ENCODE measurements at regions not wholly inside any gene's neighbourhood (a gene's known extent, or its start where the extent isn't known, plus 50 kb on each side); places are given as distances from the start of the nearest gene placed in this dataset.

DNA sequence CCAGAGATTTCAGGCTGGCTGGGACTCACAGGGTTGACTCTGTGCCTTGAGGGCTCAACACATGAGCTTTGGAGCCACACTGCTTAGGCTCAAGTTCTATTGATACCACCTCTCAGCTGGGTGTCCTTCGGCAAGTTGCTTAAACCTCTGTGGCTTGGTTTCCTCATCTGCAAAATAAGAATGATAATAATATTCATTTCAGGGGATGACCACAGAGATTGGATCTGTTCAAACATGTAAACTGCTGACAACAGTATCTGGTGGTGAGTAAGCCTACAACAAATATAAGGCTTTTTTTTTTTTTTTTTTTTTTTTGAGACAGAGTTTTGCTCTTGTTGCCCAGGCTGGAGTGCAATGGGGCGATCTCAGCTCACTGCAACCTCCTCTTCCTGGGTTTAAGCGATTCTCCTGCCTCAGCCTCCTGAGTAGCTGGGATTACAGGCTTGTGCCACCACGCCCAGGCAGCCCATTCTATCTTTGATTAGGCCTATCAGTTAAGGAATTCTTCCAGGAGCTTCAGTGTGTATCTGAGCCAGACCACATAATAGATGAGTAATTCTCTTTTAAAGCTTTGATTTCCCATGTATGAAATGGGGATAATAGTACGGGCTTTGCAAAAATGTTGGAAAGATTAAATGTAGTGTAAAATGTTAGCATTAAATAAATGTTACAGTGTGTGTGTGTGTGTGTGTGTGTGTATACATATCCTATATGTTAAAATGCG, 437.6 kb downstream of the PRDM2 start:
- Mint-ChIP-seq H3K9me3 (no peaks in the 10 kb centered on the region), H3K4me3 (no peak overlapping the region), H3K27me3 (peaks cover 1% of the 10 kb centered on the region), H3K27ac (no peak overlapping the region), H3K36me3 (no peaks in the 10 kb centered on the region), H3K4me1 (no peaks in the 10 kb centered on the region)

DNA sequence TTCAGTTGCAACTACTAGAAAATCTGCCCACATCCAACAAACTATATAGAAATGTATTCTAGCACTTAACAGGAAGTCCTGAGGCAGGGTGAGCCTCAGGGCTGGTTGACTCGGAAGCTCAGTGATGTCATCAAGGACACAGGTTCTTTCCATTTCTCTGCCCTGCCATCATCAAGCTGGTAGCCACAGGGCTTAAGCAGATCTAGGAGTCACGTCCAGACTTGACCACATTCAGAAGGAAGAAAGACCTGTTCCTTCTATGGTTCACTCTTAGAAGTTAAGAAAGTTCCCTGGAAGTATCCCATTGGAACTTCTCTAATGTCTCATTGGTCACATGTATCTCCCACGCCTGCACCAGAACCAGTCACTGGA, 438.1 kb downstream of the PRDM2 start:
- Mint-ChIP-seq H3K36me3 (no peaks in the 10 kb centered on the region), H3K27ac (no peak overlapping the region), H3K9me3 (no peaks in the 10 kb centered on the region), H3K4me1 (no peaks in the 10 kb centered on the region), H3K4me3 (no peak overlapping the region), H3K27me3 (peaks cover 1% of the 10 kb centered on the region)

DNA sequence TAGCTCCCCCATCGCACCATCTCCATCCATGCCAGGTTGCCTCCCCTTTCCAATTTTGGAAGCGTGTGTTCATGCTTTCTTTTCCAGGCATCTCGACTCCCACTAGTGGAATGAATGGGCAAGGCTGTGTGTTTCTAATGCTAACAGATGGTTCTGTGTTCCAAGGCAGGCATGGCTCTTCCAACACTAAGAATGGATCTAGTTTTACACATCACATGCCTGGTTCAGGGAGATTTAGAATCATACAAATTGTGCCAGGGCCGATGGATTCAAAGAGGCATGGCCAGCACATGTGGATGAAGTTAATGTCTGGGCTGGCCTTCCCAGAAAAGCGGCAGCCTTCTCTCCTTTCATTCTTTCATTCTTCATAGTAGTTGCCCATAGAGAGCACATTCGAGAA, 438.7 kb downstream of the PRDM2 start:
- Mint-ChIP-seq H3K27ac (no peak overlapping the region), H3K9me3 (no peaks in the 10 kb centered on the region), H3K27me3 (peaks cover 2% of the 10 kb centered on the region), H3K4me1 (no peaks in the 10 kb centered on the region), H3K36me3 (no peaks in the 10 kb centered on the region), H3K4me3 (no peak overlapping the region)

DNA sequence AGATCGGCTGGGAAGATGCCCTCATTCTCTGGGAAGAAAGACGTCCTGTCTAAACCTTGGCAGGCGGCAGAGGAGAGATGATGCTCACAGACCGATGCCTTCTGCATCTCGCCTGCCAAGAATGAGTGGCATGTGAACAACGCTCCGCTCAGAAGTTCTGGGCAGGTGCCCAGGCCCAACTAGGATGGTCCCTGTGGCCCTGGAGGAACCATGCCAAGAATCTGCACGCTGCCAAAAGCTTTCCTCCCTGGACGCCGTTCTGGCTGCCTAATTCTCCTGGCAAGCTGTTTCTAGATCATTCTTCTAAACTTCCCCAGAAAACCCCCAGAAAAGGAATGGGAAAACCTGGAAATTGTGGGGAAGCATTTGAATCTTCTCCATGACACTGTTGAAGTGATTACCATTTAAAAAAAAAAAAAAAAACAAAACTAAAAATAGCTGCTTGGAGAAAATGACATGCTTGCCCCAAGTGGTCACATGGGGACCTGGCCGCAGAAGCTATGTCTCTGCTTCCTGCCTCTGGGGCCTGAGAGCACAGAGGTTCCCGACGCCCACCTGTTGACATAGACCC, 440.9 kb downstream of the PRDM2 start:
- H3K27me3 Mint-ChIP-seq = peaks cover 5% of the 10 kb centered on the region
- no peaks in the 10 kb centered on the region for H3K9me3 Mint-ChIP-seq
- no peaks in the 10 kb centered on the region for H3K4me1 Mint-ChIP-seq
- no peaks in the 10 kb centered on the region for H3K36me3 Mint-ChIP-seq
- no peak overlapping the region for H3K27ac Mint-ChIP-seq
- H3K4me3 Mint-ChIP-seq = no peak overlapping the region

DNA sequence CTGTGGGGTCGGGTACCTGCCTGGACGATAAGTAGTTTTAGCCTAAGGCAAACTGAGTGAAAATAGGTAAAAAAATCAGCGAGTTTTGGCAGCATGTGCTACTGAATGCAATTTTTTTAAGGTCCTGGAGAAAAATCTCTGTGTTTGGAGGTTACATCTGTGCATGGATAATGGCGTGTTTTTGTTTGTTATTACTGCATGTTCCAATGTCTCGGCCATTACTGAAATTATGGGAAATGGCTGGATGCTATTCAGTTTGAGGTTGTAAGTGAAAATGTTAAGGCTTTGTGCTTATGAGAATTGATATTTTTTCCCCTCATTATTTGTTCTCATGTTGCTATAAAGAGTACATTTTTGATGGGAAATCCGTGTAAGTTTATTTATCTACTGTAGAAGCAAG, 441.7 kb downstream of the PRDM2 start:
- no peak overlapping the region for H3K27ac Mint-ChIP-seq
- H3K4me3 Mint-ChIP-seq = no peak overlapping the region
- H3K36me3 Mint-ChIP-seq = no peaks in the 10 kb centered on the region
- H3K27me3 Mint-ChIP-seq = peaks cover 5% of the 10 kb centered on the region
- no peaks in the 10 kb centered on the region for H3K4me1 Mint-ChIP-seq
- H3K9me3 Mint-ChIP-seq = no peaks in the 10 kb centered on the region

DNA sequence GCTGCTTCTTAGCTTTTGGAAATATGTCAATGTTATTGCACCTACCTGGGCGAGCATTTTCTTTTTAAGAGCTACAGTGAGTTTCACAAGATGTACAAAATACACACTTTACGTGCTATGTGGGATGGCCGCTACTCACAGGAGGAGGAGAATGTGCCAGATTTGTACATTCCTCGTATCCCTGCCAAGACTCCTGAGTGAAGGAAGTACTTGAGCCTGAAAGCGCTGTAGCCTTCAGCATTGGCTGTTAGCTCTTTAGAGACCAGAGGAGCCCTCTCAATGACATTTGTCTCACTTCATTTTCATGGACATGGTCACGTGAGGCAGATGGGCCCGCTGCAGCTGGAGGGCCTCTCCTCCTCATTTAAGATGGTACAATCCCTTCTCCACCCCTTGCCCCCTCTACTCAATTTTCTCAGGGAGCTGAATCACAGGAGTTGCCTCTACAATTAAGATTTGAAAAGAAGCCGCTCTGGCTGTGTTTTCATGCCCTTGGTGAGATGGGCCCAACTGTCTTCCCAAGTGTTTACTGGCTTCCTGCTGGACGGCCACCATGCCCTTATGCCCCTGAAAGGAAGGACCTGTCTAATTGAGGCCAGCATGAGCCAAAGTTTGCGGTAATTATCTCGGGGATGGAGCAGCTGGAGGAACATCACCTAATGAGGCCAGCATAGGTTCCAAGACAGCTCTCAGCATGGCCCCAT, 442.6 kb downstream of the PRDM2 start:
- Mint-ChIP-seq H3K27me3 (peaks cover 5% of the 10 kb centered on the region), H3K4me3 (no peak overlapping the region), H3K9me3 (no peaks in the 10 kb centered on the region), H3K27ac (no peak overlapping the region), H3K4me1 (no peaks in the 10 kb centered on the region), H3K36me3 (no peaks in the 10 kb centered on the region)

DNA sequence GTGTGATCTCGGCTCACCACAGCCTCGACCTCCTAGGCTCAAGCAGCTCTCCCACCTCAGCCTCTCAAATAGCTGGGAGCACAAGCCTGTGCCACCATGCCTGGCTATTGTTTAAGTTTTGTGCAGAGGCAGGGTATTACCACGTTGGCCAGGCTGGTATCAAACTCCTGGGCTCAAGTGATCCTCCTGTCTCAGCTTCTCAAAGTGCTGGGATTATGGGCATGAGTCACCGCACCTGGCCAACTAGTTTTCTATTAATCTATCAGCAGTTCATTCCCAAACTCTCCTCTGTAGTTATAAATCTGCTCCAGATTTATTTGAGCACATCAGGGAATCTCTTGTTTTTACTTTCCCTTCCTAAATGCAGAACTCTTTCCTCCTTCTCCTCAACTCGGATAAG, 443.8 kb downstream of the PRDM2 start:
- no peak overlapping the region for H3K27ac Mint-ChIP-seq
- no peaks in the 10 kb centered on the region for H3K9me3 Mint-ChIP-seq
- no peak overlapping the region for H3K4me3 Mint-ChIP-seq
- H3K4me1 Mint-ChIP-seq = no peaks in the 10 kb centered on the region
- H3K36me3 Mint-ChIP-seq = no peaks in the 10 kb centered on the region
- peaks cover 6% of the 10 kb centered on the region for H3K27me3 Mint-ChIP-seq

DNA sequence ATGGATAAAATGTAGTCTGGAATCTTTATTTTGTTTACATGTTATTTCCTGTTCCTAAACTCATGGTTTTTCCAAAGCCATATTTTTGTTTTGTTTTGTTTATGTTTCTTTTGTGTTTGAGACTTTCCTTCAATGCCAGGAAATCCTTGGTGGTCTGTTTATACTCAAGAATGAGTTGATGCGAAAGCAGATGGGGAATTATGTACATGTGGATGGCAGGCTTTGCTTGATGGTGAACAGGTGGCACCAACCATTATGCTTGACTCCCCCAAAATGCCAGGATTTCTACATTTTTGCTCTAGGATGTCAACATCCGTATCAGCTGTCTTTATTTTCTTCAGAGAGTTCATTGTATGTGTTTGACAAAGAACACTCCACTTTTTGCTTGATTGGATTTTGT, 448.5 kb downstream of the PRDM2 start:
- Mint-ChIP-seq H3K9me3 (no peaks in the 10 kb centered on the region), H3K27me3 (peaks cover 6% of the 10 kb centered on the region), H3K4me3 (no peak overlapping the region), H3K27ac (no peak overlapping the region), H3K36me3 (no peaks in the 10 kb centered on the region), H3K4me1 (no peaks in the 10 kb centered on the region)

DNA sequence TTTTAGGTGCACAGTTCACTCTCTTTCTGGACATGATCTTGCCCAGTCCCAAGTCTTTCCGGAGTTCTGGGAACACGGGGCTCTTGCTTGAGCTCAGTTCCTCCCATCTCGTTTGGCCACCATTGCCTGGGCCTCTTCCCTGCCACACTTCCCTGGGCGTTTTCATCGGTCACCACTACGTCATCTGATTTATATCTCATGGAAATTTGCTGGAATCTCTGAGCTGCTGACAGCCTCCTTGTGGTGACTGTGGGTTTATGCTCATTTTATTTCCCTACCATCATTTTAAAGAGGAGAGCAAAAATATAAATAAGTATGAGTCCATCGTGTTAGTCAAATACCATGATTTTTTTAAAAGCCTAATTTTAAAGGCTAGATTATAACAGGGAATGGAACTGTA, 449.1 kb upstream of the KAZN start:
- Mint-ChIP-seq H3K4me1 (no peaks in the 10 kb centered on the region), H3K27ac (no peak overlapping the region), H3K9me3 (no peaks in the 10 kb centered on the region), H3K36me3 (no peaks in the 10 kb centered on the region), H3K4me3 (no peak overlapping the region), H3K27me3 (peaks cover 6% of the 10 kb centered on the region)

DNA sequence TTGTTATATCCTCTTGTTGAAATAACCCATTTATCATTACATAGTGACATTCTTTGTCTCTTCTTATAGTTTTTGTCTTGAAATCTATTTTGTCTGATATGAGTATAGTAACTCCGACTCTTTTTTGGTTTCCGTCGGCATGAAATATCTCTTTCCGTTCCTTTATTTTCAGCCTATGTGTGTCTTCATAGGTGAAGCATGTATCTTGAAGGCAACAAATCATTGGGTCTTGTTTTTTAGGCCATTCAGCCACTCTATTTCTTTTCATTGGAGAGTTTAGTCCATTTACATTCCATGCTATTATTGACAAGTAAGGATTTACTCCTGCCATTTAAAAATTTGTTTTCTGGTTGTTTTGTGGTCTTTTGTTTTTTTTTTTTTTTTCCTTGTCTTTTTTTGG, 441.9 kb upstream of the KAZN start:
- H3K4me1 Mint-ChIP-seq = no peaks in the 10 kb centered on the region
- H3K9me3 Mint-ChIP-seq = peaks cover 16% of the 10 kb centered on the region
- H3K36me3 Mint-ChIP-seq = peaks cover 4% of the 10 kb centered on the region
- H3K4me3 Mint-ChIP-seq = no peak overlapping the region
- H3K27ac Mint-ChIP-seq = no peak overlapping the region
- H3K27me3 Mint-ChIP-seq = peaks cover 5% of the 10 kb centered on the region

DNA sequence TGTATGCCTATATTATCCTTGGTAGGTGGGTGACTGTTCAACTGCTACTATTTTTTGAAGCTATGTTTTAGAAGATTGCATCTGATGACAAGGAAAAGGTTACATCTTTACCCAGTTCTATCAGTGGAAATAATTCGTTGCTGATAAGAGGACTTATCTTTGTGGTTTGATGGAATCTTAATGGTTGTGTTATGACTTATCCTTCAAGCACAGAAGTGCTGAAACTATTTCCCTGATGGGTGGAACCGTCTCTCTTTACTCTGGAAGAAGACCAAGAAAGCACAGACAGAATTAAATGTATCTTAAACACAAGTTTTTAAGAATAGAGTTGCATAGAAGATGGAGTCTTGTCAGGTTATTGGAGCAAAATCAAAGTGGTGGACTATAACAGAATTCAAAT, 437.7 kb upstream of the KAZN start:
- Mint-ChIP-seq H3K27me3 (no peaks in the 10 kb centered on the region), H3K36me3 (peaks cover 4% of the 10 kb centered on the region), H3K4me3 (no peak overlapping the region), H3K9me3 (peaks cover 16% of the 10 kb centered on the region), H3K4me1 (no peaks in the 10 kb centered on the region), H3K27ac (no peak overlapping the region)

DNA sequence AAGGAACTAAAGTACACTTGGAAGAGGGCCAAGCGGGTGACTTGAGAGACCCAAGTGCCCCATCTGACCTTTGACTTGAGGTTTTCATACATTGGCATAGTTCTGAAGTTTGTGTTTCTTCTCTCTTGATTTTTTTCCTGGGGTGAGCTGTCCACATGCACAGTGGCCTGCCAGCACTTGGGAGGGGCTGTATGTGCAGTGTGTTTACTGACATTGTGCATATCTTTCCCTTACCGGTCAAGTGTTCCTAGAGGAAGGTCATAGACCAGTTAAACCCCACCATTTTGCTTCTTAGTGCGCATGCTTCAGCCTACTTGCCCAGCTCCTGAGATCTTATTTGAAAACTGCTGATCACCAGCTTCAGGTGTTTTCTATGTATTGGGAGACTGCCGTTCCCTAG, 435.2 kb upstream of the KAZN start:
- Mint-ChIP-seq H3K27me3 (no peaks in the 10 kb centered on the region), H3K9me3 (peaks cover 4% of the 10 kb centered on the region), H3K27ac (no peak overlapping the region), H3K4me3 (no peak overlapping the region), H3K4me1 (no peaks in the 10 kb centered on the region), H3K36me3 (peaks cover 2% of the 10 kb centered on the region)

DNA sequence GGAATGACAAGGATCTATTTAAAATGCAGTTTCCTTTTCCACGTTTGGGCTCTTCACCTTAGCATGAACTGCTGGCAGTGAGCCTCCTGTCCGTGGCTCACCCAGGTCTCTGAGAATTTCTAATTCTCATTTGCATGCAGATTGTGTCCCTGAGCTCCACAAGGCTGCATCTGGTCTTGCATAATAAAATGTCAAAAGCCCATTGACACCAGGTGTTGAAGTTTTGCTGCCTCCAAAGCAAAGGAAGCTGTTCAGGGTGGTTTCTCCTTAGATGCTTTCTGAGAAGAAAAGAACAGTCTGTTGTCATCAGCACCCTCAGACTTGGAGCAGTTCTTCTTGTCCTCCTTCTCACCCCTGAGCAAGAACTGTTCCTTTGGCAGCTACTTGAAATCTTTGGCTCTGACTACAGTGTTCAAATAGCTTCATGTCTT, 433.1 kb upstream of the KAZN start:
- no peaks in the 10 kb centered on the region for H3K36me3 Mint-ChIP-seq
- H3K27ac Mint-ChIP-seq = no peak overlapping the region
- no peaks in the 10 kb centered on the region for H3K4me1 Mint-ChIP-seq
- H3K27me3 Mint-ChIP-seq = no peaks in the 10 kb centered on the region
- H3K4me3 Mint-ChIP-seq = no peak overlapping the region
- H3K9me3 Mint-ChIP-seq = no peaks in the 10 kb centered on the region

DNA sequence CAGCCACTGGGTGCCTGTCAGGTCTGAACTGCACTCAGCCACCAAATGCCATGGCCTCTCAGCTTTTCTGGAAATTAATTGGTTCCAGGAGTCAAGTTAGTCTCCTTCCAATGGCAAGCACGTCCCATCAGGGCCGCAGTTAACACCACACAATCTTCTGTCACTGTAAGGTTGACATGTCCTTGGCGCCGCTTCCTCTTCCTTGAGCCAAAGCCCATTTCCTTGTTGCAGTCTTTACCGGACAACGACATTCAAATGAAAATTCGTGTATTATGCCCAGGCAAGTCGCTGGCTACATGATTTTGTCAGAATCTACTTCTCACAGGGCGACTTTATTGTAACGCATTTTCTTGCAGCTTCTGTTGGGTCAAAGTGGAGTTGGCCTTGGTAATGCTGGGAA, 430.6 kb upstream of the KAZN start:
- Mint-ChIP-seq H3K36me3 (no peaks in the 10 kb centered on the region), H3K4me3 (no peak overlapping the region), H3K9me3 (peaks cover 3% of the 10 kb centered on the region), H3K4me1 (no peaks in the 10 kb centered on the region), H3K27me3 (no peaks in the 10 kb centered on the region), H3K27ac (no peak overlapping the region)

DNA sequence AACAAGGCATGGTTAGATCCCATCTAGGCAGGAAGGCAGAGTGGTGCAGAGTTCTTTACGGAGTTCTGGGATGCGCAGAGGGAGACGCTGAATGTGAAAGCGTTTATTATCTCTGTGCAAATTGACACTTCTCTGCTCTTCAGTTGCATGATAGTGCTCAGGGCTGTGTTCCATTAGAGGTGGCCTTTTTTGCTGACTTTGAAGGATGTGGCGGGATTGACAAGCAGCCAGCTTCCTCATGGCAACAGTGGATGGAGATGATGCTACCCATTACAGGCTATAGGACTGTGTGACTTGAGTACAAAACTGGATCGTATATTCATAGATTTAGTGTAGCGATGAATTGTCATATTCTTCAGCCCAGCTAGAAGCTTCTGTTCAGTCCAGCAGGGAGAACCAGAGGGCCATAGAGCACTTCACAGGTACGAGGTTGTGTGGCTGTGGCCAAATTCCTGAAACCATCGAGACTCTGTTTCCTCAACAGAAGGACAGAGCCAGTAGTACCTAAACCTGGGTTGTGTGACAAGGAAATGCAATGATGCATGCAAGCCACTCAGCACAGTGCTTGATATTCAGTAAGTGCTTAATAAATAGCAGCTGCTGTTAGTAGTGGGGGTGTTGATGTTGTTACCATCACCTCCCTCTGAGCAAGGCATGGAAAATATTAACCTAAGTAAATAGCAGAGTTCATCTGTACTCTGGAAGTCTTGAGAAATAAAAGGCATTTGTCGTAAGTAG, 430.0 kb upstream of the KAZN start:
- H3K4me1 Mint-ChIP-seq = no peaks in the 10 kb centered on the region
- H3K36me3 Mint-ChIP-seq = no peaks in the 10 kb centered on the region
- no peak overlapping the region for H3K27ac Mint-ChIP-seq
- peaks cover 5% of the 10 kb centered on the region for H3K9me3 Mint-ChIP-seq
- no peaks in the 10 kb centered on the region for H3K27me3 Mint-ChIP-seq
- no peak overlapping the region for H3K4me3 Mint-ChIP-seq

DNA sequence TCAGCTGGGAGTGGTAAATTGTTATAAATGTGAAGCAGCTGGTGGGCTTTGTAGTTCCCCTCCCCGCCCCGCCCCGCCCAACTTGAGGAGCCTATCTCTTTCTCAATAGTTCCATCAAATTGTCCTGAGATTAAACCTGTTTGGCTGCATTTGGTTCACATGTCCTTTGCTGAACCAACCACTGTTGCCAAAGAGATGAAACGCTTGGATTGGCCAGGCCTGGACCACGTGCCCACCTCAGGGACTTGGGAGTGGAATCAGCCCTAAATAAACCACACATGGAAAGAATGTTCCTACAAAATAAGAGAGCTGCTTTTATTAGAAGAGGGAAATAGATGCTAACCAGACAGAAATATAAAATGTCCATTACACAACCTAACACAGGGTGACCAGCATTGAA, 424.9 kb upstream of the KAZN start:
- Mint-ChIP-seq H3K4me3 (no peak overlapping the region), H3K4me1 (no peaks in the 10 kb centered on the region), H3K27ac (no peak overlapping the region), H3K9me3 (peaks cover 5% of the 10 kb centered on the region), H3K27me3 (no peaks in the 10 kb centered on the region), H3K36me3 (no peaks in the 10 kb centered on the region)

Measured in activated naive CD4-positive, alpha-beta T cell treated with anti-CD3 and anti-CD28 coated beads, Interleukin-2, amount 50 U/mL, for 24 hours (primary cell).